Panc1 (cell line): ENCODE measurements at regions not wholly inside any gene's neighbourhood (a gene's known extent, or its start where the extent isn't known, plus 50 kb on each side); places are given as distances from the start of the nearest gene placed in this dataset.

ENCODE experiments used
- ATAC-seq: fragments of 200-7000 bp; cut with Tn5 transposase; 2 replicates; pipeline ENCODE4 v1.9.1; 2020; ENCODE audit warnings: mild to moderate bottlenecking, moderate library complexity
- BruUV-seq: library from RNA; stranded (reverse); fragments of 400-500 nt; replicated peaks from 2 replicates; lab custom pipeline; 2021; lab: Mats Ljungman, UMichigan
- CTCF ChIA-PET: fragments of 300-600 bp; sonication (Branson Sonifier 250); formaldehyde crosslinking; loops from one replicate; lab custom pipeline; 2022; ENCODE audit warnings: antibody characterized with exemption; lab: Charles Lee
- POLR2A ChIA-PET: fragments of 300-600 bp; sonication (Branson Sonifier 250); formaldehyde crosslinking; loops from one replicate; lab custom pipeline; 2022; ENCODE audit warnings: antibody characterized with exemption; lab: Charles Lee
- DNase-seq: peaks from one replicate; pipeline ENCODE4 v3.0.0-alpha.2; 2010; ENCODE audit warnings: low read depth, low spot score
- H3K27ac ChIP-seq: 2 replicates; pipeline ENCODE4 v1.5.1; 2011; ENCODE audit warnings: mild to moderate bottlenecking, low read length, inconsistent platforms
- H3K27me3 ChIP-seq: fragments of 200-500 bp; sonication (Bioruptor generic); 2 replicates; pipeline ENCODE4 v1.6.0; 2014; ENCODE audit warnings: low read length, inconsistent platforms; ENCODE audit not compliant: control insufficient read depth, insufficient read depth
- H3K36me3 ChIP-seq: fragments of 200-500 bp; sonication (Bioruptor generic); 2 replicates; pipeline ENCODE4 v1.5.1; 2014; ENCODE audit warnings: inconsistent platforms, mild to moderate bottlenecking, low read length, moderate library complexity; ENCODE audit not compliant: control insufficient read depth, insufficient read depth
- H3K4me1 ChIP-seq: 2 replicates; pipeline ENCODE4 v1.5.1; 2011; ENCODE audit warnings: inconsistent platforms, mild to moderate bottlenecking, low read length, moderate library complexity; ENCODE audit not compliant: control insufficient read depth, insufficient read depth
- H3K4me3 ChIP-seq, 2 experiments: 2 replicates each; pipeline ENCODE4 v1.5.1; 2011 to 2012; ENCODE audit warnings: low read depth in 2 of 2, low read length in 2 of 2, mild to moderate bottlenecking in 2 of 2, inconsistent platforms in 1 of 2, moderate library complexity in 1 of 2
- H3K9me3 ChIP-seq: fragments of 200-500 bp; sonication (Bioruptor generic); 2 replicates; pipeline ENCODE4 v1.5.1; 2014; ENCODE audit warnings: low read depth, mild to moderate bottlenecking, inconsistent platforms, low read length, moderate library complexity; ENCODE audit not compliant: control insufficient read depth, insufficient read depth
- POLR2AphosphoS5 ChIP-seq: IDR thresholded peaks from 2 replicates; pipeline ENCODE4 v1.6.1; 2012; ENCODE audit warnings: mild to moderate bottlenecking, low read depth, low read length, moderate library complexity
- SIN3A ChIP-seq: IDR thresholded peaks from 2 replicates; pipeline ENCODE4 v1.6.1; 2012; ENCODE audit warnings: low read depth, mild to moderate bottlenecking, low read length, moderate library complexity, borderline replicate concordance; ENCODE audit not compliant: insufficient read depth
- TCF7L2 ChIP-seq: IDR thresholded peaks from 2 replicates; pipeline ENCODE4 v1.6.1; 2011; ENCODE audit warnings: mild to moderate bottlenecking, low read depth, low read length, inconsistent platforms
- in situ Hi-C: cut with HindIII; loops from 2 replicates; pipeline ENCODE4 v1.10.0; 2016; ENCODE audit warnings: low sequenced_read_pairs, low pct_unique_long_range_greater_than_20kb
- intact Hi-C: fragments of 100-400 bp; cut with micrococcal nuclease; formaldehyde crosslinking; loops from one replicate; pipeline ENCODE4 v1.10.0; 2022; ENCODE audit not compliant: unreplicated experiment
- TF ChIP-seq, protein P1 (sequence below), 2 experiments: IDR thresholded peaks; 2 replicates each; pipeline ENCODE4 v1.6.1; 2011 to 2012; ENCODE audit warnings: low read depth in 2 of 2, control low read depth in 1 of 2, low read length in 1 of 2, mild to moderate bottlenecking in 1 of 2, moderate library complexity in 1 of 2; ENCODE audit not compliant: insufficient read depth in 1 of 2
- TF ChIP-seq, protein P2 (sequence below): fragments of 450-650 bp; IDR thresholded peaks from 2 replicates; pipeline ENCODE4 v1.5.1; 2017; ENCODE audit warnings: mild to moderate bottlenecking

DNA sequence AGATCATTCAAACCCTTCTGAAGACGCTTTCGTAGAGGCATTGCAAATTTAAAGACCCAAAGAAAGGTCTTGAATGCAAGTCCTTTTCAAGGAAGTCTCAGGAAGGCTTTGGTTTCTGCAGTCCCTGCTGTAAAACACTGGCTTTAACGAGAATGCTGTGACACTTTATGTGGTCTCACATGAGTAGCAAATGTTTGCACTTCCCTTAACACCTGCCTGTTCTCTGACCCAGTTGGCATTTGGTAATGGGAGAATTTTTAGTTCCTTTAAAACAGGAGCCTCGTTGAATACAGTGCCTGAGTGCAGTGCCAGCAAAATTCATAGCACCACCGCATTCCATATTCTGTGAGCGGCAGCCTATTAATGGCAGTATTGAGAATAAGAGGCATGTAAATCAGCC is 330.5 kb upstream of the PRKX start:
- in situ Hi-C loops: no loop called here
- DNase-seq (no peak), ATAC-seq (no peak)
- Histone ChIP-seq H3K27ac (no peak overlapping the region), H3K4me1 (no peaks in the 10 kb centered on the region), H3K36me3 (no peaks in the 10 kb centered on the region), H3K4me3 (no peak overlapping the region), H3K9me3 (no peaks in the 10 kb centered on the region), H3K27me3 (no peaks in the 10 kb centered on the region)
- ChIA-PET CTCF (no interaction called here), POLR2A (no interaction called here)
- TF ChIP-seq SIN3A (no peak), POLR2AphosphoS5 (no peak), TCF7L2 (no peak)
- TF ChIP-seq, protein P1, sequence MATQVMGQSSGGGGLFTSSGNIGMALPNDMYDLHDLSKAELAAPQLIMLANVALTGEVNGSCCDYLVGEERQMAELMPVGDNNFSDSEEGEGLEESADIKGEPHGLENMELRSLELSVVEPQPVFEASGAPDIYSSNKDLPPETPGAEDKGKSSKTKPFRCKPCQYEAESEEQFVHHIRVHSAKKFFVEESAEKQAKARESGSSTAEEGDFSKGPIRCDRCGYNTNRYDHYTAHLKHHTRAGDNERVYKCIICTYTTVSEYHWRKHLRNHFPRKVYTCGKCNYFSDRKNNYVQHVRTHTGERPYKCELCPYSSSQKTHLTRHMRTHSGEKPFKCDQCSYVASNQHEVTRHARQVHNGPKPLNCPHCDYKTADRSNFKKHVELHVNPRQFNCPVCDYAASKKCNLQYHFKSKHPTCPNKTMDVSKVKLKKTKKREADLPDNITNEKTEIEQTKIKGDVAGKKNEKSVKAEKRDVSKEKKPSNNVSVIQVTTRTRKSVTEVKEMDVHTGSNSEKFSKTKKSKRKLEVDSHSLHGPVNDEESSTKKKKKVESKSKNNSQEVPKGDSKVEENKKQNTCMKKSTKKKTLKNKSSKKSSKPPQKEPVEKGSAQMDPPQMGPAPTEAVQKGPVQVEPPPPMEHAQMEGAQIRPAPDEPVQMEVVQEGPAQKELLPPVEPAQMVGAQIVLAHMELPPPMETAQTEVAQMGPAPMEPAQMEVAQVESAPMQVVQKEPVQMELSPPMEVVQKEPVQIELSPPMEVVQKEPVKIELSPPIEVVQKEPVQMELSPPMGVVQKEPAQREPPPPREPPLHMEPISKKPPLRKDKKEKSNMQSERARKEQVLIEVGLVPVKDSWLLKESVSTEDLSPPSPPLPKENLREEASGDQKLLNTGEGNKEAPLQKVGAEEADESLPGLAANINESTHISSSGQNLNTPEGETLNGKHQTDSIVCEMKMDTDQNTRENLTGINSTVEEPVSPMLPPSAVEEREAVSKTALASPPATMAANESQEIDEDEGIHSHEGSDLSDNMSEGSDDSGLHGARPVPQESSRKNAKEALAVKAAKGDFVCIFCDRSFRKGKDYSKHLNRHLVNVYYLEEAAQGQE (IDR thresholded peaks at IDR 0.05; ENCODE audit: insufficient read depth in 1 of 2, low read depth in 2 of 2, low read length in 1 of 2): no peak
- TF ChIP-seq, protein P2, sequence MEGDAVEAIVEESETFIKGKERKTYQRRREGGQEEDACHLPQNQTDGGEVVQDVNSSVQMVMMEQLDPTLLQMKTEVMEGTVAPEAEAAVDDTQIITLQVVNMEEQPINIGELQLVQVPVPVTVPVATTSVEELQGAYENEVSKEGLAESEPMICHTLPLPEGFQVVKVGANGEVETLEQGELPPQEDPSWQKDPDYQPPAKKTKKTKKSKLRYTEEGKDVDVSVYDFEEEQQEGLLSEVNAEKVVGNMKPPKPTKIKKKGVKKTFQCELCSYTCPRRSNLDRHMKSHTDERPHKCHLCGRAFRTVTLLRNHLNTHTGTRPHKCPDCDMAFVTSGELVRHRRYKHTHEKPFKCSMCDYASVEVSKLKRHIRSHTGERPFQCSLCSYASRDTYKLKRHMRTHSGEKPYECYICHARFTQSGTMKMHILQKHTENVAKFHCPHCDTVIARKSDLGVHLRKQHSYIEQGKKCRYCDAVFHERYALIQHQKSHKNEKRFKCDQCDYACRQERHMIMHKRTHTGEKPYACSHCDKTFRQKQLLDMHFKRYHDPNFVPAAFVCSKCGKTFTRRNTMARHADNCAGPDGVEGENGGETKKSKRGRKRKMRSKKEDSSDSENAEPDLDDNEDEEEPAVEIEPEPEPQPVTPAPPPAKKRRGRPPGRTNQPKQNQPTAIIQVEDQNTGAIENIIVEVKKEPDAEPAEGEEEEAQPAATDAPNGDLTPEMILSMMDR: no peak
- intact Hi-C loops: no loop called here
- no TSS peak for BruUV-seq

DNA sequence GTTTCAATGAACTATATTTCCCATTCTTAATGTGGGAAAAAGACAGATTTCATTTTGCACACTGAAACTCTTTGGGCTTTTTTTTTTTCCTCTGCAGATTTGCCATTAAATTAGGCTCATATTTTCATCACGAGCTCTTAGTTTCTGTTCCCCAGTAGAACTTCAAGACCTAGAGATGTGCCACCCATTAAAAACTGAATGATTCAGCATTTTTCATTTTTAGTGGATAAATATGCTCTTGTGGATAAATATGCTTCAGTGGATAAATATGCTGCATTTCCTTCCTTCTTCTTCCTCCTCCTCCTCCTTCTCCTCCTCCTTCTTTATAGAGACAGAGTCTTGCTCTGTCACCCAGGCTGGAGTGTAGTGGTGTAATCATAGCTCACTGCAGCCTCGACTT is 322.4 kb upstream of the PRKX start:
- no peak for TF ChIP-seq TCF7L2
- TF ChIP-seq, protein P2: no peak
- TF ChIP-seq POLR2AphosphoS5: no peak
- TF ChIP-seq, protein P1 (IDR thresholded peaks at IDR 0.05; ENCODE audit: insufficient read depth in 1 of 2, low read depth in 2 of 2, low read length in 1 of 2): no peak
- TF ChIP-seq SIN3A: no peak
- ATAC-seq: no peak
- H3K4me1 ChIP-seq: no peaks in the 10 kb centered on the region
- no peaks in the 10 kb centered on the region for H3K9me3 ChIP-seq
- H3K4me3 ChIP-seq: no peak overlapping the region
- CTCF ChIA-PET: no interaction called here
- no TSS peak for BruUV-seq
- intact Hi-C loops (no loop called here), in situ Hi-C loops (no loop called here)
- no peaks in the 10 kb centered on the region for H3K27me3 ChIP-seq
- no peak for DNase-seq
- no peaks in the 10 kb centered on the region for H3K36me3 ChIP-seq
- POLR2A ChIA-PET: no interaction called here
- H3K27ac ChIP-seq: no peak overlapping the region
